Ascending aorta (tissue), 2 donors: ENCODE measurements at regions not wholly inside any gene's neighbourhood (a gene's known extent, or its start where the extent isn't known, plus 50 kb on each side); places are given as distances from the start of the nearest gene placed in this dataset.

ENCODE experiments used
- DNase-seq, 2 donors: peaks; one replicate each; pipeline ENCODE4 v3.0.0-alpha.2; 2019; ENCODE audit warnings: low spot score in 2 of 2
- H3K27ac ChIP-seq, 2 donors: fragments of 200-600 bp; sonication (generic); one replicate each; pipeline ENCODE4 v1.5.1; 2016 to 2017; ENCODE audit warnings: mild to moderate bottlenecking in 1 of 2
- H3K27me3 ChIP-seq: fragments of 200-600 bp; sonication (generic); one replicate; pipeline ENCODE4 v1.5.1; 2017
- H3K36me3 ChIP-seq, 2 donors: fragments of 200-600 bp; sonication (generic); one replicate each; pipeline ENCODE4 v1.5.1; 2016
- H3K4me1 ChIP-seq, 2 donors: fragments of 200-600 bp; sonication (generic); one replicate each; pipeline ENCODE4 v1.5.1; 2016 to 2017; ENCODE audit warnings: mild to moderate bottlenecking in 1 of 2
- H3K4me3 ChIP-seq, 2 donors: fragments of 200-600 bp; sonication (generic); one replicate each; pipeline ENCODE4 v1.5.1; 2016 to 2017; ENCODE audit warnings: mild to moderate bottlenecking in 1 of 2
- H3K9me3 ChIP-seq, 2 donors: fragments of 200-600 bp; sonication (generic); one replicate each; pipeline ENCODE4 v1.5.1; 2016
- intact Hi-C: fragments of 100-400 bp; cut with DNase I; formaldehyde crosslinking; loops from one replicate; pipeline ENCODE4 v1.15.1; 2023
- TF ChIP-seq, protein P1 (sequence below), 3 experiments: fragments of 200-600 bp in 2 of 3; fragments of 450-650 bp in 1 of 3; sonication (generic) in 2 of 3; IDR thresholded peaks; one replicate each; pipeline ENCODE4 v1.5.1; 2016 to 2019; ENCODE audit warnings: antibody characterized with exemption in 3 of 3, mild to moderate bottlenecking in 1 of 3, moderate library complexity in 1 of 3

DNA sequence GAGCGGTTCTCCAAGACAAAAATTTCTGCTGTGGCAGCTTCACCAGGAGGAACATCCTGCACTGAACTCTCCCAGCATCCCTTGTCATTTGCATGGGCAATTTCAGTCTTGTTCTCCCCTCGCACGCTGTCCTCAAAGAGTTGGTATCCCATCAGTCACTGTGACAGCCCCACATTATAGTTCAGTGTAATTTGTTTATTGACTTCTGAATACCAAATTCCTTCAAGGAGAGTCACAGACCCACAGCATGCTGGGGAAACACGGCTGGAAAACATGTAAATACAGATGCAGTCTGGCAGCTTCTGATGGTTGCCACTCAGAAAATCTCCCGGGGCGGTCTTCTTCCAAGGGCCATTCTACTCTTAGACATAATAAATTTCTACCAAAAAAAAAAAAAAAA lies 151.0 kb upstream of the NEBL start:
- Histone ChIP-seq H3K4me3 (no peak overlapping the region), H3K9me3 (no peaks in the 10 kb centered on the region), H3K27ac (no peak overlapping the region), H3K36me3 (no peaks in the 10 kb centered on the region), H3K4me1 (no peaks in the 10 kb centered on the region), H3K27me3 (no peaks in the 10 kb centered on the region)
- intact Hi-C loops: no loop called here
- TF ChIP-seq, protein P1, sequence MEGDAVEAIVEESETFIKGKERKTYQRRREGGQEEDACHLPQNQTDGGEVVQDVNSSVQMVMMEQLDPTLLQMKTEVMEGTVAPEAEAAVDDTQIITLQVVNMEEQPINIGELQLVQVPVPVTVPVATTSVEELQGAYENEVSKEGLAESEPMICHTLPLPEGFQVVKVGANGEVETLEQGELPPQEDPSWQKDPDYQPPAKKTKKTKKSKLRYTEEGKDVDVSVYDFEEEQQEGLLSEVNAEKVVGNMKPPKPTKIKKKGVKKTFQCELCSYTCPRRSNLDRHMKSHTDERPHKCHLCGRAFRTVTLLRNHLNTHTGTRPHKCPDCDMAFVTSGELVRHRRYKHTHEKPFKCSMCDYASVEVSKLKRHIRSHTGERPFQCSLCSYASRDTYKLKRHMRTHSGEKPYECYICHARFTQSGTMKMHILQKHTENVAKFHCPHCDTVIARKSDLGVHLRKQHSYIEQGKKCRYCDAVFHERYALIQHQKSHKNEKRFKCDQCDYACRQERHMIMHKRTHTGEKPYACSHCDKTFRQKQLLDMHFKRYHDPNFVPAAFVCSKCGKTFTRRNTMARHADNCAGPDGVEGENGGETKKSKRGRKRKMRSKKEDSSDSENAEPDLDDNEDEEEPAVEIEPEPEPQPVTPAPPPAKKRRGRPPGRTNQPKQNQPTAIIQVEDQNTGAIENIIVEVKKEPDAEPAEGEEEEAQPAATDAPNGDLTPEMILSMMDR (IDR thresholded peaks at IDR 0.05): no peak
- no peak for DNase-seq

DNA sequence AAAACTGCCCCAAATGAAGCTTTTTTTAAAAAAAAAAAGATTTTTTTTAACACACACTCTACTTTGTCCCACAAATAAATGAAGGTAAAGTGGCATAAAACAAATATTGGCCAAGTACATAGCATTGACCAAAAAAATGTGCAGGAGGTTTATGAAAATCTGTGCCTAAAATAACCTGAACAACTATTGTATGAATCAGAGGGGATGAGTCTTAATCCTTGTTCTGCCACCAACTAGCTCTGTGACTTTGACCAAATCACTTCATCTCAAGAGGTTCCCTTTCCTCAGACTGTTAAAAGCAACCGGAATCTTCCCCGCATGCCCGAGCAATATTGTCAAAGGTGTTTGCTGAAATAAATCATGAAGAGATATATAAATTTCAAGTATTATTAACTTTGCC lies 150.4 kb upstream of the NEBL start:
- Histone ChIP-seq H3K36me3 (no peaks in the 10 kb centered on the region), H3K9me3 (no peaks in the 10 kb centered on the region), H3K27me3 (no peaks in the 10 kb centered on the region), H3K27ac (no peak overlapping the region), H3K4me1 (no peaks in the 10 kb centered on the region), H3K4me3 (no peak overlapping the region)
- TF ChIP-seq, protein P1 (IDR thresholded peaks at IDR 0.05): no peak
- DNase-seq: no peak
- intact Hi-C loops: no loop called here

DNA sequence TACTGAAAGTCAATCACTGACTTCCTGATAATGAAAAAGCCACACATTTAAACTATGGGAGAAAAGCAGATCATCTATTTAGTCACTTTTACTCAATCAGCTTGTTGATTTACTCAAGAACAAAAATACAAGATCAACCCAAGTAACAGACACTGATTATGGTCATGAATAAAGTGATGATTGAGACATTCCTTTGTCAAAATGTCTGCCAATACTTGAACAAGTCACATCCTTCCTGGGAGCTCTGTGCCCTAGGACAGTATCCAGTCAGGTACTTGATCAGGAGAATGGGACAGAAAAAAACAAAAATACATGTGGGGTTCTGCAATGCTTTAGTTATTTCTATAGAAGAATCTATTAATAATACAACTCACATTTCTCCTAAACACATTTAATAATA lies 150.0 kb upstream of the NEBL start:
- Histone ChIP-seq H3K27ac (no peak overlapping the region), H3K27me3 (no peaks in the 10 kb centered on the region), H3K36me3 (no peaks in the 10 kb centered on the region), H3K4me1 (no peaks in the 10 kb centered on the region), H3K9me3 (no peaks in the 10 kb centered on the region), H3K4me3 (no peak overlapping the region)
- TF ChIP-seq, protein P1 (IDR thresholded peaks at IDR 0.05): no peak
- intact Hi-C loops: no loop called here
- no peak for DNase-seq

DNA sequence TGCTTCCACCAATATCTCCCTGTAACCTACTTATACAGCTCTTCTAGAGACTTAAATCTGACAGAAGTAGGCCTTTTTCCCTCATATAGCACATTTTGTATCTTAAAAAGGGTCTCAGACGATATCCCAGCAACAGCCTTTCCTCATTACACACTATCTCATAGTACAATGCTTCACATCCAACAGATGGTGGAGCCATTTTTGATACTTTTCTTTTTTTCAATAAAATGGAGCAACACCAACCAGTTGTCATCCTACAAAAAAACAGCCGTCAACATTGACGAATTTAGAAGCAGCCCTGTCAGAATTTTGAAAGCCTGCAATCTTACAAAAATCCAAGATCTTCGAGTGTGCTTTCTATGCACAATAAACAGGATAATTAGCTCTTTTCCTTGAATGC lies 145.9 kb upstream of the NEBL start:
- H3K36me3 ChIP-seq: no peaks in the 10 kb centered on the region
- intact Hi-C loops: no loop called here

DNA sequence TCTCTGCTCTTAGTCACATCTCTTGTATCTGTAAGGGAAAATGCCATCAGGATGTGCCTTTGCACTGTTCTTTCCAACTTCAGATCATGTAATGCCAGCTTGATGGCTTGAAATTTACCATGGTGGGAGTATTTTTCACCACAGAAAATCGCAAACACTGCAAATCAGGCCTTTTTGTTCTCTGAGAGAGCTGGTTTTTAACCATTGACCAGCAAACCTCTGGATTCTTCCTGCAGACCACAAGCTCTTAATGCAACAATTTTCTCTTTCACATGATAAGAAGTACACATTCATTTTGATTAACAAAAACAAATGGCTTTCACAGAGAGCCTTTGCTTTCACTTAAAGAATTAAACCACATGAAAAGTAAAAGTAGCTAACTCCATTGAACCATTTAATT lies 145.4 kb upstream of the NEBL start:
- H3K4me3 ChIP-seq: no peak overlapping the region
- H3K36me3 ChIP-seq: no peaks in the 10 kb centered on the region
- H3K27me3 ChIP-seq: no peaks in the 10 kb centered on the region
- no peaks in the 10 kb centered on the region for H3K4me1 ChIP-seq
- TF ChIP-seq, protein P1 (IDR thresholded peaks at IDR 0.05): no peak
- no peak for DNase-seq
- intact Hi-C loops: no loop called here
- H3K27ac ChIP-seq: no peak overlapping the region
- H3K9me3 ChIP-seq: no peaks in the 10 kb centered on the region

More for the DNA sequence above, 145.9 kb upstream of the NEBL start:
- DNase-seq: no peak
- no peak overlapping the region for H3K27ac ChIP-seq
- no peak overlapping the region for H3K4me3 ChIP-seq
- H3K27me3 ChIP-seq: no peaks in the 10 kb centered on the region
- H3K9me3 ChIP-seq: no peaks in the 10 kb centered on the region
- no peaks in the 10 kb centered on the region for H3K4me1 ChIP-seq
- TF ChIP-seq, protein P1 (IDR thresholded peaks at IDR 0.05): no peak

DNA sequence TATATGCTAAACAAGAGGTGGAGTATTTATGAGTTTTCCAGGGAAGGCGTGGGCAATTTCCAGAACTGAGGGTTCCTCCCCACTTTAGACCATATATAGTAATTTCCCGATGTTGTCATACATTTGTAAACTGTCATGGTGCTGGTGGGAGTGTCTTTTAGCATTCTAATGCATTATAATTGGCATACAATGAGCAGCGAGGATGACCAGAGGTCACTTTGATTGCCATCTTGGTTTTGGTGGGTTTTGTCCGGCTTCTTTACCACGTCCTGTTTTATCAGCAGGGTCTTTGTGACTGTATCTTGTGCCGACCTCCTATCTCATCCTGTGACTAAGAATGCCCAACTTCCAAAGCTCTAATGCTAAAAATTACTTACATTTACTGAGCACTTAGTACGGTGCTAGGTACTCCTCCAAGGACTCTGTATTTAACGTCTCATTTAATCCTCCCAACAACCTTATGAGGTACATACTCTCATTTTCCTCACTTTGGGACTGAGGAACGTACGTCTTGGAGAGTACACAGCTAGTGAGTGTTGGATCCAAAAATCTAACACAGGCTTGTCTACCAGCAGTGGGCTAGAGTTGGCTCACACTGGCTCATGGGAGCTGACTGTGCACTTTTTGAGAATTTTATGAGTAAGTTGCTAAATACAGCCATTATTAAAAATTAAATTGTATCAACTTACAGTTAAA lies 144.8 kb upstream of the NEBL start:
- intact Hi-C loops: no loop called here
- no peak overlapping the region for H3K27ac ChIP-seq
- H3K4me1 ChIP-seq: no peaks in the 10 kb centered on the region
- no peak for DNase-seq
- no peak overlapping the region for H3K4me3 ChIP-seq
- H3K27me3 ChIP-seq: no peaks in the 10 kb centered on the region
- H3K36me3 ChIP-seq: no peaks in the 10 kb centered on the region
- H3K9me3 ChIP-seq: no peaks in the 10 kb centered on the region
- TF ChIP-seq, protein P1 (IDR thresholded peaks at IDR 0.05): no peak
